HG03558 (cell line): ENCODE measurements at regions not wholly inside any gene's neighbourhood (a gene's known extent, or its start where the extent isn't known, plus 50 kb on each side); places are given as distances from the start of the nearest gene placed in this dataset.

Experiments
- ATAC-seq: cut with Tn5 transposase; IDR thresholded peaks from one replicate; pipeline ENCODE4 v1.9.1; 2021; ENCODE audit warnings: moderate number of reproducible peaks; ENCODE audit not compliant: unreplicated experiment; ENCODE audit errors: extremely low read depth

- no peak for ATAC-seq
Observed at GRCh38 chr13:59587971-59588716, 575.6 kb downstream of the DIAPH3 start.

- ATAC-seq: no peak
Observed at GRCh38 chr13:59588717-59589067, 575.0 kb downstream of the DIAPH3 start.

GRCh38 chr13:59601993-59602392 lies 561.7 kb downstream of the DIAPH3 start:
- no peak for ATAC-seq

- no peak for ATAC-seq
Observed at GRCh38 chr13:59603646-59604045, 560.1 kb downstream of the DIAPH3 start.

GRCh38 chr13:59607172-59607571 lies 556.6 kb downstream of the DIAPH3 start:
- ATAC-seq: no peak

- no peak for ATAC-seq
Observed at GRCh38 chr13:59607780-59608233, 555.9 kb downstream of the DIAPH3 start.

GRCh38 chr13:59609421-59609820 lies 554.3 kb downstream of the DIAPH3 start:
- ATAC-seq: no peak
